DMS 273 treated with DMSO at 0.1 percent for 48 hours (cell line): ENCODE measurements at regions not wholly inside any gene's neighbourhood (a gene's known extent, or its start where the extent isn't known, plus 50 kb on each side); places are given as distances from the start of the nearest gene placed in this dataset.
"Not testable (repeated sequence)": the region's sequence is repeated elsewhere in the genome, so short reads cannot be mapped to it uniquely, and the experiment has no call there.

Experiments
- DNase-seq: peaks from one replicate; lab custom pipeline; 2025; lab: John Stamatoyannopoulos, UW

GRCh38 chr2:7094231-7094741 lies 177.1 kb downstream of the RNF144A start:
- no peak for DNase-seq

- no peak for DNase-seq
Observed at GRCh38 chr2:7096726-7097352, 179.6 kb downstream of the RNF144A start.

GRCh38 chr2:7097353-7097895 lies 180.2 kb downstream of the RNF144A start:
- peak; percentile 58 for DNase-seq

GRCh38 chr2:7098816-7099215 lies 181.6 kb downstream of the RNF144A start:
- DNase-seq: no peak

GRCh38 chr2:7099687-7100086 lies 182.5 kb downstream of the RNF144A start:
- not testable (repeated sequence) for DNase-seq

- no peak for DNase-seq
Observed at GRCh38 chr2:7102826-7103225, 185.6 kb downstream of the RNF144A start.

- DNase-seq: no peak
Observed at GRCh38 chr2:7108792-7109532, 191.8 kb downstream of the RNF144A start.

GRCh38 chr2:7109533-7109885 lies 192.3 kb downstream of the RNF144A start:
- no peak for DNase-seq

GRCh38 chr2:7111626-7112025 lies 194.4 kb downstream of the RNF144A start:
- no peak for DNase-seq

- DNase-seq: no peak
Observed at GRCh38 chr2:7115364-7115763, 198.2 kb downstream of the RNF144A start.

- DNase-seq: no peak
Observed at GRCh38 chr2:7115906-7116305, 198.7 kb downstream of the RNF144A start.

GRCh38 chr2:7116511-7116910 lies 199.3 kb downstream of the RNF144A start:
- DNase-seq: no peak

- DNase-seq: no peak
Observed at GRCh38 chr2:7117076-7117475, 199.9 kb downstream of the RNF144A start.

GRCh38 chr2:7118606-7119131 lies 201.5 kb downstream of the RNF144A start:
- no peak for DNase-seq

- no peak for DNase-seq
Observed at GRCh38 chr2:7119132-7119835, 202.1 kb downstream of the RNF144A start.

- no peak for DNase-seq
Observed at GRCh38 chr2:7121851-7122250, 204.6 kb downstream of the RNF144A start.

- DNase-seq: no peak
Observed at GRCh38 chr2:7127156-7127555, 209.9 kb downstream of the RNF144A start.

GRCh38 chr2:7127687-7128086 lies 210.5 kb downstream of the RNF144A start:
- no peak for DNase-seq

- no peak for DNase-seq
Observed at GRCh38 chr2:7131261-7131660, 214.0 kb downstream of the RNF144A start.

- no peak for DNase-seq
Observed at GRCh38 chr2:7132753-7133152, 215.5 kb downstream of the RNF144A start.

GRCh38 chr2:7133521-7133920 lies 216.3 kb downstream of the RNF144A start:
- DNase-seq: no peak

GRCh38 chr2:7140306-7140705 lies 223.1 kb downstream of the RNF144A start:
- DNase-seq: no peak
